ENCODE measurements at regions not wholly inside any gene's neighbourhood (a gene's known extent, or its start where the extent isn't known, plus 50 kb on each side); places are given as distances from the start of the nearest gene placed in this dataset.

- H3K27ac Mint-ChIP-seq (ENCODE audit: unreplicated experiment): no peak overlapping the region
- no peak overlapping the region for H3K4me3 Mint-ChIP-seq (ENCODE audit: low read depth, unreplicated experiment)
- intact Hi-C loops (cut with micrococcal nuclease; ENCODE audit: unreplicated experiment): no loop called here
- H3K4me1 Mint-ChIP-seq (ENCODE audit: low read depth, unreplicated experiment): peaks cover 9% of the 10 kb centered on the region
- CTCF ChIA-PET: interaction anchor here (0.5 kb wide), 1 partner anchor 306 kb away, joined by 4 read pairs; no protein-coding TSS in a partner anchor
- no peaks in the 10 kb centered on the region for H3K36me3 Mint-ChIP-seq (ENCODE audit: insufficient read depth, unreplicated experiment)
- no peak for DNase-seq
- H3K9me3 Mint-ChIP-seq (ENCODE audit: low read depth, unreplicated experiment): peaks cover 7% of the 10 kb centered on the region
- no peak for TF ChIP-seq CTCF (IDR thresholded peaks at IDR 0.05; ENCODE audit: unreplicated experiment)
- H3K27me3 Mint-ChIP-seq (ENCODE audit: unreplicated experiment): no peaks in the 10 kb centered on the region
- no TSS peak for BruUV-seq (replicated peaks)
Observed at GRCh38 chr7:106471686-106472440, 187.1 kb upstream of the NAMPT start.

- H3K27me3 Mint-ChIP-seq (ENCODE audit: unreplicated experiment): no peaks in the 10 kb centered on the region
- peaks cover 9% of the 10 kb centered on the region for H3K4me1 Mint-ChIP-seq (ENCODE audit: low read depth, unreplicated experiment)
- H3K27ac Mint-ChIP-seq (ENCODE audit: unreplicated experiment): no peak overlapping the region
- intact Hi-C loops (cut with micrococcal nuclease; ENCODE audit: unreplicated experiment): no loop called here
- DNase-seq: no peak
- no TSS peak for BruUV-seq (replicated peaks)
- no peak for TF ChIP-seq CTCF (IDR thresholded peaks at IDR 0.05; ENCODE audit: unreplicated experiment)
- peaks cover 7% of the 10 kb centered on the region for H3K9me3 Mint-ChIP-seq (ENCODE audit: low read depth, unreplicated experiment)
- CTCF ChIA-PET: no interaction called here
- H3K4me3 Mint-ChIP-seq (ENCODE audit: low read depth, unreplicated experiment): no peak overlapping the region
- no peaks in the 10 kb centered on the region for H3K36me3 Mint-ChIP-seq (ENCODE audit: insufficient read depth, unreplicated experiment)
Observed at GRCh38 chr7:106471021-106471420, 186.2 kb upstream of the NAMPT start.

GRCh38 chr7:106466867-106467266, 182.1 kb upstream of the NAMPT start:
- no peak for TF ChIP-seq CTCF (IDR thresholded peaks at IDR 0.05; ENCODE audit: unreplicated experiment)
- Mint-ChIP-seq H3K4me1 (ENCODE audit: low read depth, unreplicated experiment) (peaks cover 24% of the 10 kb centered on the region), H3K36me3 (ENCODE audit: insufficient read depth, unreplicated experiment) (no peaks in the 10 kb centered on the region), H3K27me3 (ENCODE audit: unreplicated experiment) (no peaks in the 10 kb centered on the region), H3K4me3 (ENCODE audit: low read depth, unreplicated experiment) (no peak overlapping the region), H3K27ac (ENCODE audit: unreplicated experiment) (no peak overlapping the region), H3K9me3 (ENCODE audit: low read depth, unreplicated experiment) (peaks cover 4% of the 10 kb centered on the region)
- CTCF ChIA-PET: interaction anchor here (0.9 to 1.1 kb wide), 2 partner anchors 18 to 26 kb away, joined by 3 read pairs; no protein-coding TSS in a partner anchor
- BruUV-seq (replicated peaks): no TSS peak
- no peak for DNase-seq
- intact Hi-C loops (cut with micrococcal nuclease; ENCODE audit: unreplicated experiment): no loop called here

GRCh38 chr7:106465704-106466468, 181.1 kb upstream of the NAMPT start:
- no peak for TF ChIP-seq CTCF (IDR thresholded peaks at IDR 0.05; ENCODE audit: unreplicated experiment)
- intact Hi-C loops (cut with micrococcal nuclease; ENCODE audit: unreplicated experiment): no loop called here
- DNase-seq: no peak
- peaks cover 4% of the 10 kb centered on the region for H3K9me3 Mint-ChIP-seq (ENCODE audit: low read depth, unreplicated experiment)
- no peaks in the 10 kb centered on the region for H3K36me3 Mint-ChIP-seq (ENCODE audit: insufficient read depth, unreplicated experiment)
- CTCF ChIA-PET: interaction anchor here (0.9 to 1.1 kb wide), 2 partner anchors 19 to 27 kb away, joined by 3 read pairs; no protein-coding TSS in a partner anchor
- H3K4me3 Mint-ChIP-seq (ENCODE audit: low read depth, unreplicated experiment): no peak overlapping the region
- no peak overlapping the region for H3K27ac Mint-ChIP-seq (ENCODE audit: unreplicated experiment)
- BruUV-seq (replicated peaks): no TSS peak
- H3K27me3 Mint-ChIP-seq (ENCODE audit: unreplicated experiment): no peaks in the 10 kb centered on the region
- peaks cover 34% of the 10 kb centered on the region for H3K4me1 Mint-ChIP-seq (ENCODE audit: low read depth, unreplicated experiment)

Data from Calu3 (cell line).